Loucy (cell line): ENCODE measurements at regions not wholly inside any gene's neighbourhood (a gene's known extent, or its start where the extent isn't known, plus 50 kb on each side); places are given as distances from the start of the nearest gene placed in this dataset.

Source experiments
- EZH2phosphoT487 ChIP-seq: fragments of 200-600 bp; IDR thresholded peaks from 2 replicates; pipeline ENCODE4 v1.6.1; 2018; ENCODE audit warnings: antibody characterized with exemption, mild to moderate bottlenecking, moderate library complexity, borderline replicate concordance
- TF ChIP-seq, protein P1 (sequence below): fragments of 200-600 bp; sonication (generic); conservative IDR thresholded peaks from 2 replicates; pipeline ENCODE4 v1.5.1; 2014; ENCODE audit warnings: mild to moderate bottlenecking, antibody characterized with exemption, low read length

DNA sequence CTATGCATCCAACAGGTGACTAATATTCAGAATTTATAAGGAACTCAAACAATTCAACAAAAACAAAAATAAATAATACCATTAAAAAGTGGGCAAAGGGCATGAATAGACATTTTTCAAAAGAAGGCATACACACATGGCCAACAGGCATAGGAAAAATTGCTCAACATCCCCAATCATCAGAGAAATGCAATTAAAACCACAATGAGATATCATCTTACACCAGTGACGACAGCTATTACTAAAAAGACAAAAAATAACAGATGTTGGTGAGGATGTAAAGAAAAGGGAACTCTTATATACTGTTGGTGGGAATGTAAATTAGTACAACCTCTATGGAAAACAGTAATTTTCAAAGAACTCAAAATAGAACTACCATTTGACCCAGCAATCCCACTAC, 250.4 kb upstream of the N4BP1 start:
- no peak for TF ChIP-seq EZH2phosphoT487
- TF ChIP-seq, protein P1, sequence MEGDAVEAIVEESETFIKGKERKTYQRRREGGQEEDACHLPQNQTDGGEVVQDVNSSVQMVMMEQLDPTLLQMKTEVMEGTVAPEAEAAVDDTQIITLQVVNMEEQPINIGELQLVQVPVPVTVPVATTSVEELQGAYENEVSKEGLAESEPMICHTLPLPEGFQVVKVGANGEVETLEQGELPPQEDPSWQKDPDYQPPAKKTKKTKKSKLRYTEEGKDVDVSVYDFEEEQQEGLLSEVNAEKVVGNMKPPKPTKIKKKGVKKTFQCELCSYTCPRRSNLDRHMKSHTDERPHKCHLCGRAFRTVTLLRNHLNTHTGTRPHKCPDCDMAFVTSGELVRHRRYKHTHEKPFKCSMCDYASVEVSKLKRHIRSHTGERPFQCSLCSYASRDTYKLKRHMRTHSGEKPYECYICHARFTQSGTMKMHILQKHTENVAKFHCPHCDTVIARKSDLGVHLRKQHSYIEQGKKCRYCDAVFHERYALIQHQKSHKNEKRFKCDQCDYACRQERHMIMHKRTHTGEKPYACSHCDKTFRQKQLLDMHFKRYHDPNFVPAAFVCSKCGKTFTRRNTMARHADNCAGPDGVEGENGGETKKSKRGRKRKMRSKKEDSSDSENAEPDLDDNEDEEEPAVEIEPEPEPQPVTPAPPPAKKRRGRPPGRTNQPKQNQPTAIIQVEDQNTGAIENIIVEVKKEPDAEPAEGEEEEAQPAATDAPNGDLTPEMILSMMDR: no peak
